Activated CD4-positive, alpha-beta memory T cell treated with anti-CD3 and anti-CD28 coated beads for 36 hours (primary cell): ENCODE measurements at regions not wholly inside any gene's neighbourhood (a gene's known extent, or its start where the extent isn't known, plus 50 kb on each side); places are given as distances from the start of the nearest gene placed in this dataset.

Experiments used
- CTCF ChIA-PET: fragments of 350-600 bp; sonication (Branson Sonifier 250); formaldehyde crosslinking; loops from one replicate; lab custom pipeline; 2021; ENCODE audit warnings: antibody characterized with exemption, inconsistent platforms; lab: Charles Lee
- POLR2A ChIA-PET: fragments of 350-600 bp; sonication (Branson Sonifier 250); formaldehyde crosslinking; loops from one replicate; lab custom pipeline; 2021; ENCODE audit warnings: antibody characterized with exemption; lab: Charles Lee
- DNase-seq: peaks from one replicate; pipeline ENCODE4 v3.0.0-alpha.2; 2020
- H3K27ac Mint-ChIP-seq: one replicate; pipeline ENCODE4 v1.8.0; 2021; ENCODE audit warnings: mixed read lengths
- H3K27me3 Mint-ChIP-seq: one replicate; pipeline ENCODE4 v1.8.0; 2021; ENCODE audit warnings: mixed read lengths
- H3K36me3 Mint-ChIP-seq: one replicate; pipeline ENCODE4 v1.8.0; 2021; ENCODE audit warnings: mixed read lengths
- H3K4me1 Mint-ChIP-seq: one replicate; pipeline ENCODE4 v1.8.0; 2021; ENCODE audit warnings: low read depth, mixed read lengths
- H3K4me3 Mint-ChIP-seq: one replicate; pipeline ENCODE4 v1.8.0; 2021; ENCODE audit warnings: mild to moderate bottlenecking, mixed read lengths
- H3K9me3 Mint-ChIP-seq: one replicate; pipeline ENCODE4 v1.8.0; 2021; ENCODE audit warnings: mixed read lengths
- intact Hi-C: fragments of 100-400 bp; cut with micrococcal nuclease; formaldehyde crosslinking; loops from one replicate; pipeline ENCODE4 v1.15.1; 2023

DNA sequence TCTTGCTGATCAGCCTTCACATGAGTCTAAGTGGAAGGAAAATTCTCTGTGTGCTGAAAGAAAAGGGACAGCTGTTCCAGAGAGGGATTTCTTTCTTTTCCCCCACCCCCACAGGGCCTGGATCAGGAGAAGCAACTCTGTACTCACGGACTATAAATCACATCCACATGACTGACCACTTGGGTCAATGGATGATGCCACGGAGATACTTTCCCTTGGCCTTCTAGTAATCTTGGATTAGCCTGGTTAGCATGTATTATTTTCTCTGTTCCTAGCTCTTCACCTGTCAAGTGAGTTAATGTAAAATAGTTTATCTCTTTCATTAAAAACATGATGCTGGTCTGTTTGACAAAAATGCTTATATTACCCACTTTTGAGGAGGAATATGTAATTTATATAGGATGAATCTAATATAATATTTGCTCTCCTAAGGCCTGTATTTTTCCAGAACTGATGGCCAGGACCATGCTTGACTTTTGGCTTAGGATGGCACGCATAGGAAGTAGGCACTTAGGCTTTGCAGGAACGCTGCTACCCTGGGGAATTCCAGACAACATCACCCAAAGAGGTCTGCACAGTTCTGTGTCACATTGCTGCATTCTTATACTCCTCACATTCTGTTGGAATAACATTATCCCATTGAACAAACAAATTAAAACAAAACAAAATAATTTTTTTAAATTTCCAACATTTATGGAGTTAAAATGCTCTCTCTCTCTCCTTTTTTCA, 892.1 kb downstream of the TLE1 start:
- no peak overlapping the region for H3K27ac Mint-ChIP-seq
- no peaks in the 10 kb centered on the region for H3K36me3 Mint-ChIP-seq
- no peak for DNase-seq
- peaks cover 8% of the 10 kb centered on the region for H3K9me3 Mint-ChIP-seq
- no peak overlapping the region for H3K4me3 Mint-ChIP-seq
- POLR2A ChIA-PET = no interaction called here
- H3K4me1 Mint-ChIP-seq = no peaks in the 10 kb centered on the region
- no peaks in the 10 kb centered on the region for H3K27me3 Mint-ChIP-seq
- intact Hi-C loops = no loop called here
- CTCF ChIA-PET = no interaction called here

DNA sequence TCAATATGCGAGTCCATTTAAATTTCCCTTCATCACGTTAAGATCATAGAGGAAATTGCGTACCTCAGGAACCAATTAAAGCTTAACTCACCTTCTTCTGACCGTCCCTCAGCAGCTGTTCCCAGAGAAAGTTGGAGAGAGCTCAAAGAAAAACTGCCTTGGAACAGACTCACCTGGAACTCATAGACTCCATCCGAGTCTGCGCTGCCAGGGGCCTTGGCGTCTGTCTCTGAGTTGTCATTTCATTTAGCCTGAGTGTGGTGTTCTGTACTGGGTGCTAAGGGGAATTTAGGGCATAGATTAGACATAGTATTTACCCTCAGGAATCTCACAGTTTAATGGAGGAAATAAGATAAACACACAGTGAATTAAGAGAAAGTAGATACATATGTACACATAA, 892.7 kb downstream of the TLE1 start:
- Mint-ChIP-seq H3K27ac (no peak overlapping the region), H3K9me3 (peaks cover 8% of the 10 kb centered on the region), H3K4me1 (no peaks in the 10 kb centered on the region), H3K4me3 (no peak overlapping the region), H3K36me3 (no peaks in the 10 kb centered on the region), H3K27me3 (no peaks in the 10 kb centered on the region)
- no peak for DNase-seq
- ChIA-PET POLR2A (no interaction called here), CTCF (no interaction called here)
- intact Hi-C loops = no loop called here

DNA sequence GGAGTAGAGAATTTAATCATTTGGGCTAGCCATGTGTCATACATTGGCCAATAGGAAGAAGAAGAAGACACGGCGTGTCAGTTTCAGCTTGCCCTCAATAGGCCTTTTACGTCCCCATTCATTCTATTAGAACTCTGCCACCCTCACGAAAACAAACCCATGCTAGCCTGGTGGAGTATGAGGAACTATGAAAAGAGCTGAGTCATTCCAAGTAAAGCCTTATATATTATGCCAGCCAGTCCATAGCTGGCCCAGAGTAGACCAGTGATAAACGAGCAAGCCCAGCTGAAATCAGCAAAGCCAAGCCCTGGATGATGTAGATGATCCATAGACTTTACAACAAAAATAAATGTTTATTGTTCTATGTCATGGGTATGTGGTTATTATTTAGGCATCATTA, 895.1 kb downstream of the TLE1 start:
- Mint-ChIP-seq H3K9me3 (peaks cover 4% of the 10 kb centered on the region), H3K4me1 (no peaks in the 10 kb centered on the region), H3K36me3 (no peaks in the 10 kb centered on the region), H3K4me3 (no peak overlapping the region), H3K27me3 (no peaks in the 10 kb centered on the region), H3K27ac (no peak overlapping the region)
- ChIA-PET CTCF (no interaction called here), POLR2A (no interaction called here)
- intact Hi-C loops = no loop called here
- DNase-seq = no peak

DNA sequence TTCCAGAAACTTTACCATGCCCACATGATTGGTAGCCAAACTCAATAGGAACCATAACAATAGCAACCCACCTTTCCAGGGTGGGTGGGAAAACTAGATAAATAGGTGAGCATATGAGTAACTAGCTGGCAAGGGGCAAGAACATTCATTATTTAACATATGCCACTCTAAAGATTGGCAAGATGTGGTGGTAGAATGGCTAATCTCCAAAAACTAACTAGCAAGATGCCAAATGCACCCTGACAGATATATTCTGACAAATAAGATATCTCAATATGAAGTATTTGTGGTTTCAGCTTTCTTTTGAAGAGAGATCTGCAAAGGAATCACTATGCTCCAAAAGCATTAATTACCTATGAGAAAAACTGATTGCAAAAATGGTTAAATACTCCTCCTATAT, 895.6 kb downstream of the TLE1 start:
- H3K36me3 Mint-ChIP-seq = no peaks in the 10 kb centered on the region
- no peak overlapping the region for H3K27ac Mint-ChIP-seq
- H3K4me1 Mint-ChIP-seq = no peaks in the 10 kb centered on the region
- H3K27me3 Mint-ChIP-seq = no peaks in the 10 kb centered on the region
- DNase-seq = no peak
- POLR2A ChIA-PET = no interaction called here
- no peak overlapping the region for H3K4me3 Mint-ChIP-seq
- H3K9me3 Mint-ChIP-seq = peaks cover 4% of the 10 kb centered on the region
- intact Hi-C loops = no loop called here
- CTCF ChIA-PET = no interaction called here

DNA sequence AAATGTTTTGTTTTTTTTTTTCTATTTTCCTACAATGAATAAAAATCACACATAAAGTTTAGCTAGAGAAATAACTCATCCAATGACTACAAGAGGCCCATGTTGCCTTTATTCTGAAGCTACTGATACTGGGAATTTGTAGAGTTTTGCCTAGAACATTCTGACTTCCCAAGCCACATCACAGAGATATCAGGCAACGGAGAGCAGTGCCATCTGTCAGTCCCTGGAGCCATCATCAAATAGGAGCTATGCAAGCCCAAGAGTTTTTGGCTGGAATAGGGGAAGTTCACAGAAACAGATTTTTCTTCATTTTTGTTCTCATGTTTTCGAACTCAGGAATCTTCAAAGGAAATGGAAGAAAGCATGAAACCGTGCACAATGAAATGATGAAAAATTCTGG, 896.6 kb downstream of the TLE1 start:
- DNase-seq = no peak
- no peaks in the 10 kb centered on the region for H3K27me3 Mint-ChIP-seq
- intact Hi-C loops = no loop called here
- H3K4me1 Mint-ChIP-seq = no peaks in the 10 kb centered on the region
- H3K36me3 Mint-ChIP-seq = no peaks in the 10 kb centered on the region
- H3K4me3 Mint-ChIP-seq = no peak overlapping the region
- H3K27ac Mint-ChIP-seq = no peak overlapping the region
- ChIA-PET POLR2A (no interaction called here), CTCF (no interaction called here)
- peaks cover 7% of the 10 kb centered on the region for H3K9me3 Mint-ChIP-seq

DNA sequence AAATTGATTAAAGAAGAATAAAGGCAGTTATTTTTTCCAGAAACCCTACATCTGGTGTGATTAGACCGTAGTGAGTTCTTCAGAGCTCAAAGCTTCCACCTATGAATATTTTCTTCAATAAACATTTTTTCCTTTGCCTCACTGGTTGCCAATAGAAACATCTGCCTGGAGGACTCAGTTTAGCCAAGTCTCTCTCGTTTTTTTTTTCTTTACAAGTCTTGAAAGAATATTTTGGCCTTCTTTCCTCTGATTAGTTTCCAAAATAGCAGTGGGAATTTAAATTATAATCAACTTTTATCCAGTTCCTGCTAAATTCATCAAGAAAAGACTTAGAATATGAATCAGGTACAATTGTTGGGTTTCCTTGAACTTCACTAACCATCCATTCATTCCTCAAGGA, 897.5 kb downstream of the TLE1 start:
- Mint-ChIP-seq H3K36me3 (no peaks in the 10 kb centered on the region), H3K4me3 (no peak overlapping the region), H3K4me1 (no peaks in the 10 kb centered on the region), H3K9me3 (peaks cover 9% of the 10 kb centered on the region), H3K27ac (no peak overlapping the region), H3K27me3 (no peaks in the 10 kb centered on the region)
- DNase-seq = no peak
- intact Hi-C loops = no loop called here
- CTCF ChIA-PET = no interaction called here
- POLR2A ChIA-PET = no interaction called here

DNA sequence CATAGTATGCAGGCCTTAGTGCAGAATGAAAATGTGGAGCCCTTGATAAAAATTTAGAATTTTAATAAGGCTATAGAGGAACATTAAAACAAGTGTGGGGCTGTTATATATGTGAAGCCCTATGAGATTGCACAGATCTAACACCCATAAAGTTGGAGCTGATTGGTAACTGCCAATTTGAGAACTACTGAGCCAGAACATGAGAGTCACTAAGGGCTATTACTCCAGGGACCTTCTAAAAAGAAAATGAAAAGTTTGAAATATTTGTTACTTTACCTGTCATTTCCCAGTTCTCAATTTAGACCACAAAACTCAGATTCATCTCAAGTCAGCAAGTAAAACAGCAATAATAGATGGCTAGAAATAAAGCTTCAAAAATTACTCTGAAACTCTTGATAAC, 898.6 kb downstream of the TLE1 start:
- intact Hi-C loops = no loop called here
- peaks cover 5% of the 10 kb centered on the region for H3K9me3 Mint-ChIP-seq
- H3K27me3 Mint-ChIP-seq = no peaks in the 10 kb centered on the region
- no peak overlapping the region for H3K4me3 Mint-ChIP-seq
- no peak for DNase-seq
- ChIA-PET CTCF (no interaction called here), POLR2A (no interaction called here)
- H3K4me1 Mint-ChIP-seq = no peaks in the 10 kb centered on the region
- no peaks in the 10 kb centered on the region for H3K36me3 Mint-ChIP-seq
- H3K27ac Mint-ChIP-seq = no peak overlapping the region

DNA sequence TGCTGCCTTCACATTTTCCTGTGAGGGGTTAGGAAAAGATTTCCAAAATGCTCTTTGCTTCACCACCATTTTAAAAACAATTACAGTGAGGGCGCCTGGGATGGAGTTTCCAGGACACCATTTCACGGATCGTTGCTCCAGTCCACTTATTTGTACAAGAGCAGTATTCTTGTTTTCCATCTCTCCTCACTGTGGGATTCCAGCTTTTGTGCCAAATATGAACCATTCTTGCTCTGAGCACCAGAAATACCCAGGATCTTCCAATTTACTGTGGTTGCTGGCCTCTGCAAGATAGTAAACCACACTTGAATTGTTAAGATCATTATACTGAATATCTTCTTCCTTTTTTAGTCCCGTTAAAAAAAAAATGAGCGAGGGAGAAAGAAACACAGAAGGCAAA, 899.5 kb downstream of the TLE1 start:
- ChIA-PET POLR2A (no interaction called here), CTCF (no interaction called here)
- intact Hi-C loops = no loop called here
- Mint-ChIP-seq H3K36me3 (no peaks in the 10 kb centered on the region), H3K9me3 (peaks cover 6% of the 10 kb centered on the region), H3K4me1 (no peaks in the 10 kb centered on the region), H3K4me3 (no peak overlapping the region), H3K27ac (no peak overlapping the region), H3K27me3 (no peaks in the 10 kb centered on the region)
- no peak for DNase-seq

DNA sequence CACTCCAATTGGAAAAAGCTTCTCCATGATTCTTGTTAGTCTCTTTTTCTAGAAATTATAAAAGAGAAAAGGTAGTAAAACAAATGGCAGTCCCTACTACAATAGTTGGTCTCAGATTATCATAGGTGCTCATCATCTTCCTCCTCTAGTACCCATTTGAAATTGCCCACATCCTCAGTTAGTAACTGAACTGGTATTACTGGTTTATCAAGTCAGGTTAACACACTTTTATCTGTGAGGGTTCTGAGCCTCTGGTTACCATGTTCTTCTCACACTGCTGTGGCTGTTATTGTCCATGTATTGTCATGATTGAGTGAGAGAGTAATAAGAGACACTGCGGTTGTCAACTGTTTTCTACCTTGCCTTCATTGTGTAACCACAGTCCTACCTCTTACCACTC, 901.7 kb downstream of the TLE1 start:
- intact Hi-C loops = no loop called here
- CTCF ChIA-PET = no interaction called here
- DNase-seq = no peak
- POLR2A ChIA-PET = no interaction called here
- H3K36me3 Mint-ChIP-seq = no peaks in the 10 kb centered on the region
- no peaks in the 10 kb centered on the region for H3K4me1 Mint-ChIP-seq
- H3K4me3 Mint-ChIP-seq = no peak overlapping the region
- no peak overlapping the region for H3K27ac Mint-ChIP-seq
- H3K27me3 Mint-ChIP-seq = no peaks in the 10 kb centered on the region
- H3K9me3 Mint-ChIP-seq = peaks cover 11% of the 10 kb centered on the region

DNA sequence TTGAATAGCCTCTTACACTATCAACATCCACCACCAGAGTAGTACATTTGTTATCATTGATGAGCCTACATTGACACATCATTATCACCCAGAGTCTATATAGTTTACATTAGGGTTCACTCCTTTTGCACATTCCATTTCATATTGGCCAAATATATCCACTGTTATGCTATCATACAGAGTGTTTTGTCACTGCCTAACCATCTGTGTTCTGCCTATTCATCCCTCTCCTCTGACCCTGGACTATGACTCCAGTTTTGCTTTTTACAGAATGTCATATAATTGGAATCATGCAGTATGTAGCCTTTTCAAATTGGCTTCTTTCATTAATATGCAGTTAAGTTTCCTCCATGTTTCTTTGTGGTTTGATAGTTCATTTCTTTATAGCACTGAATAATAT, 904.7 kb downstream of the TLE1 start:
- intact Hi-C loops = no loop called here
- Mint-ChIP-seq H3K4me3 (no peak overlapping the region), H3K36me3 (no peaks in the 10 kb centered on the region), H3K4me1 (no peaks in the 10 kb centered on the region), H3K9me3 (peaks cover 14% of the 10 kb centered on the region), H3K27ac (no peak overlapping the region), H3K27me3 (no peaks in the 10 kb centered on the region)
- CTCF ChIA-PET = no interaction called here
- POLR2A ChIA-PET = no interaction called here
- DNase-seq = no peak

DNA sequence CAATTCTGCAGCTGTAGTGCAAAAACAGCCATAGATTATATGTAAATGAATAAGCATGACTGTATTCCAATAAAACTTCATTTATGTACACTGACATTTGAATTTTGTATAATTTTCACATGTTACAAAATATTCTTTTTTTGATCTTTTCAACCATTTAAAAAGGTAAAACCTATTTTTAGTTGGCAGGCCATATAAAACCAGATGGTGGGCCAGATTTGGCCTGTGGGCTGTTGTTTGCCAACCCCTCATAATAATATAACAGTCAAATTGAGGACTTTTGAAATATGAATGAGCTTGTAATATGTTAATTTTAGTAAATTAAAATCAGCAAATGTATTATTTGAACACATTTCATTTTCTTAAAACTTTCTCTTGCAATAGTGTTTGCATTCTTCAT, 913.4 kb downstream of the TLE1 start:
- no peak overlapping the region for H3K27ac Mint-ChIP-seq
- ChIA-PET CTCF (no interaction called here), POLR2A (no interaction called here)
- intact Hi-C loops = no loop called here
- no peaks in the 10 kb centered on the region for H3K4me1 Mint-ChIP-seq
- peaks cover 3% of the 10 kb centered on the region for H3K9me3 Mint-ChIP-seq
- no peaks in the 10 kb centered on the region for H3K36me3 Mint-ChIP-seq
- no peak for DNase-seq
- no peak overlapping the region for H3K4me3 Mint-ChIP-seq
- no peaks in the 10 kb centered on the region for H3K27me3 Mint-ChIP-seq

DNA sequence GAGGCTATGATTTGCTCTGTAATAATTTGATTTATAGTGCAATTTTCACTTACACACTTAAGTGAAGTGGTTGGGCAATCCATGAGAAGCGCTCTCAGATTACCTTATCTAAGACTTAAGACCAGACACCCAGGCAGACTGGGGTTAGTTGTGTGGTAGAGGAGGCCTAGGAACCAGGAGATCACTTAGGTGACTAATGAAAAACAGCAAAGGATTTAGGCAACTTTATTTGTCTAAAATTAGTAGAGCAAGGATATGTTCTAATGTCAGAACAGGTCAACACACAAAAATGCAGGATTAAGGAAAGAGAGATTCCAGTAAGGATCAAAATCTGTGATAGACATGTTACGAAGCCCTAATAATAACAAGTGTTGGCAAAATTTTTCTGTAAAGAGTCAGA, 913.8 kb downstream of the TLE1 start:
- ChIA-PET CTCF (no interaction called here), POLR2A (no interaction called here)
- intact Hi-C loops = no loop called here
- Mint-ChIP-seq H3K4me3 (no peak overlapping the region), H3K27ac (no peak overlapping the region), H3K4me1 (no peaks in the 10 kb centered on the region), H3K36me3 (no peaks in the 10 kb centered on the region), H3K9me3 (peaks cover 3% of the 10 kb centered on the region), H3K27me3 (no peaks in the 10 kb centered on the region)
- no peak for DNase-seq

DNA sequence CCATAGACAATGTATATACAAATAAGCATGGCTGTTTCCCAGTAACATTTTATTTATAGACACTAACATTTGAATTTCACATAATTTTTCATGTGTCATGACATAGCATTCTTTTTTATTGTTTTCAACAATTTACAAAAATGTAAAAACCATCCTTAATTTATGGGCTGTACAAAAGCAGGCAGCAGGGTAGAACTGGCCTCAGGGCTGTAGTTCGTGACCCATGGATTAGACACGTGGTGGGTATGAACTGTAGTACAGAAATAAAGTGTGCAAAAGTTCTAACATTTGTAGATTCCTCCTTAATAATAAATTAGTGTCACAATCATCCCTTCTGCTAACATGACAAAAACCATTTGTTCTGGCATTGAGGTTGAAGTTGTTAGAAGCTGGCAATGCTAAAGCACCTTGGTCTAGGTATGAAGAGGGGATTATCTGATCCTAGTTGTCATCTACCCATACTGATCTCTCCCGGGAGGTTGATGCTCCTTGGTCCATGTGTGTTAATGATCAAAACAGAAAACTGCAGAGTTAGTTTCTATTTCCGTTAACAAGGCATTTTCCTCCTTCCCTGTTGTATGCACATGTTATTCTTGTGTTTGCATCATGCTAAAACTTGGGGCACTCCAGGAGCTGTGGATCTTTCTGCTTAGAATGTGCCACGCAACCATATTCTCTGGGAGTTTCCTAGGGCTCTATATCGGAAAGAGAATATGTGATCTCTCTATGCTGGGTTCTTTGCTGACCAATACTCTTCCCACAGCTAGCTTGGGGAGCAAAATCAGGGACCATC, 917.6 kb downstream of the TLE1 start:
- Mint-ChIP-seq H3K27ac (no peak overlapping the region), H3K4me3 (no peak overlapping the region), H3K9me3 (peaks cover 5% of the 10 kb centered on the region), H3K27me3 (no peaks in the 10 kb centered on the region), H3K36me3 (no peaks in the 10 kb centered on the region), H3K4me1 (no peaks in the 10 kb centered on the region)
- ChIA-PET POLR2A (no interaction called here), CTCF (no interaction called here)
- DNase-seq = no peak
- intact Hi-C loops = no loop called here
